GM20000 (cell line): ENCODE measurements at regions not wholly inside any gene's neighbourhood (a gene's known extent, or its start where the extent isn't known, plus 50 kb on each side); places are given as distances from the start of the nearest gene placed in this dataset.

Source experiments
- DNase-seq: peaks from one replicate; pipeline ENCODE4 v3.0.0; 2012; ENCODE audit warnings: low spot score
- TF ChIP-seq, protein P1 (sequence below): IDR thresholded peaks from 2 replicates; pipeline ENCODE4 v1.5.1; 2012; ENCODE audit warnings: mild to moderate bottlenecking, control low read depth; ENCODE audit errors: extremely low read depth, missing control alignments

DNA sequence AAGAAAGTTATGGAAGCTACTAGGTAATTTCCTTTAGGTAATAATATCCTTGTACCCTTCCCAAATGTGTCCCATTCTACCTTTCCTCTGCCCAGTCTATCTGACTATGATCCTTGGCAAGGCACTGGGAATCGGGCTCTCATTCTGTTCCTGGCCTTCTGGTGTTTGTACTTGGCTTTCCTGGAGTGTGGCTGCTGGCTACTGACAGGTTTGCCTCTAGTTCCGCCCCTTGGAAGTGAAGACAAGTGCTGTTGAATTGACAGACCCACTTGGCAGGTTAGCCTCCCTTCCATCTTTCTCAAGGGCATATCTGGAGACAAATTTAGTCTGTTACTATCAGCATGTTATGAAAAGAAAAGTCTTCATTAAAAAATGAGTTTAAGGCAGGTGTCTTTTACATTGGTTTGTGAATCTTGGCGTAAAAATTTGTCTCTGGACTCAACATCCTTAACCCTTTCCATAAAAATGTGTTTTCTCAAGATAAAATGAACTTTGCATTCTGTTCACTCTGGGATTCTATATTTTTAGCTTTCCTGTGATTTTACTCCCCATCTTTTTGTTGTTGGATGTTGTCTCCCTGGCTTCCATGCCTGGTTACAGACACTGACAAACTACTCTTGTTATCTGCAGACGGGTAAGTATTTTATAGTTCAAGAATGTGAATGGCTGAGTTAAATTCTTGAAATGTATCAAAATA is 287.4 kb upstream of the PDGFD start:
- TF ChIP-seq, protein P1, sequence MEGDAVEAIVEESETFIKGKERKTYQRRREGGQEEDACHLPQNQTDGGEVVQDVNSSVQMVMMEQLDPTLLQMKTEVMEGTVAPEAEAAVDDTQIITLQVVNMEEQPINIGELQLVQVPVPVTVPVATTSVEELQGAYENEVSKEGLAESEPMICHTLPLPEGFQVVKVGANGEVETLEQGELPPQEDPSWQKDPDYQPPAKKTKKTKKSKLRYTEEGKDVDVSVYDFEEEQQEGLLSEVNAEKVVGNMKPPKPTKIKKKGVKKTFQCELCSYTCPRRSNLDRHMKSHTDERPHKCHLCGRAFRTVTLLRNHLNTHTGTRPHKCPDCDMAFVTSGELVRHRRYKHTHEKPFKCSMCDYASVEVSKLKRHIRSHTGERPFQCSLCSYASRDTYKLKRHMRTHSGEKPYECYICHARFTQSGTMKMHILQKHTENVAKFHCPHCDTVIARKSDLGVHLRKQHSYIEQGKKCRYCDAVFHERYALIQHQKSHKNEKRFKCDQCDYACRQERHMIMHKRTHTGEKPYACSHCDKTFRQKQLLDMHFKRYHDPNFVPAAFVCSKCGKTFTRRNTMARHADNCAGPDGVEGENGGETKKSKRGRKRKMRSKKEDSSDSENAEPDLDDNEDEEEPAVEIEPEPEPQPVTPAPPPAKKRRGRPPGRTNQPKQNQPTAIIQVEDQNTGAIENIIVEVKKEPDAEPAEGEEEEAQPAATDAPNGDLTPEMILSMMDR, result no peak

GRCh38 chr11:104443387-104443786 is 279.4 kb upstream of the PDGFD start:
- no peak for DNase-seq
- TF ChIP-seq, protein P1, result no peak

More for the DNA sequence above, 287.4 kb upstream of the PDGFD start:
- no peak for DNase-seq

- TF ChIP-seq, protein P1, result no peak
- no peak for DNase-seq
Measured at GRCh38 chr11:104442321-104442720, 278.4 kb upstream of the PDGFD start.

DNA sequence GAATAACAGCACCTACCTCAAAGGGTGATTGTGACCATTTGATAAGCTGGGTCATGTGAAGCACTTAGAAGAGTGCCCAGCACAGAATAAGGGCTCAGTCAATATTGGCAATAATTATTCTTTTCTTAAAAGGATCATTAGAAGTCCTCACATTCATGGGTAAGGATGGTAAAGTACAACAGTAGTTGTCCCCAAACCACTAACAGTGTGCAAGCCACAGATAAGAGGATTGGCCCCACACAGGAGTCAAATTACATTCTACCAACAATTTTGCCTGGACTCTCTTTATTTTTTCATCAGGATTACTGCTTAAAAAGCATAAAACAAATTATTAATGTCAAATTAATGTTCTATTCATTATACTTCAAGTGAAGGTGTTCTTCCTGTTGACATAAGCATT is 271.5 kb upstream of the PDGFD start:
- TF ChIP-seq, protein P1, result no peak
- DNase-seq, result no peak

- TF ChIP-seq, protein P1, result no peak
- DNase-seq, result no peak
Measured at GRCh38 chr11:104433751-104434150, 269.8 kb upstream of the PDGFD start.

GRCh38 chr11:104432981-104433380 is 269.0 kb upstream of the PDGFD start:
- no peak for DNase-seq
- TF ChIP-seq, protein P1, result no peak

DNA sequence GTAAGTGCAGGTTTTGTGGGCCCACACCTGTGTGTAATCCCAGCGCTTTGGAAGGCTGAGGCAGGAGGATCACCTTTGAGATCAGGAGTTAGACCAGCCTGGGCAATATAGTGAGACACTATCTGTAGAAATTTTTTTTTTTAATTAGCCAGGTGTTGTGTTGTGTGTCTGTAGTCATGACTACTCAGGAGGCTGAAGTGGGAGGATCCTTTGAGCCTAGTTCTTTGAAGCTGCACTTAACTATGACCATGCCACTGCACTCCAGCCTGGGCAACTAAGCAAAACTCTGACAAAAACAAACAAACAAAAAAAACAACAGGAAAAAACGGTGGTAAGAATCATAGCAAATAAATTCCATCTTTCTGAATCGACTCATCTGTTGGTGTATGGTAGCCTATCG is 268.6 kb upstream of the PDGFD start:
- TF ChIP-seq, protein P1, result no peak
- DNase-seq, result no peak
